ENCODE measurements at regions not wholly inside any gene's neighbourhood (a gene's known extent, or its start where the extent isn't known, plus 50 kb on each side); places are given as distances from the start of the nearest gene placed in this dataset.

- H3K4me3 ChIP-seq (ENCODE audit: low read depth, low read length) = no peak overlapping the region
- no peaks in the 10 kb centered on the region for H3K4me1 ChIP-seq (ENCODE audit: insufficient read depth)
- 30% methylated on average over 3 of the region's 3 CpGs for WGBS
- H3K27ac ChIP-seq (ENCODE audit: low read depth) = no peak overlapping the region
- H3K36me3 ChIP-seq (ENCODE audit: insufficient read depth) = no peaks in the 10 kb centered on the region
- peak; percentile 11 for DNase-seq (ENCODE audit: extremely low spot score)
These were observed 108.2 kb upstream of the PACRGL start for GRCh38 chr4:20592013-20592412.

- Histone ChIP-seq H3K36me3 (ENCODE audit: insufficient read depth) (no peaks in the 10 kb centered on the region), H3K4me1 (ENCODE audit: insufficient read depth) (no peaks in the 10 kb centered on the region), H3K27ac (ENCODE audit: low read depth) (no peak overlapping the region), H3K4me3 (ENCODE audit: low read depth, low read length) (no peak overlapping the region)
- 66% methylated on average over 2 of the region's 2 CpGs for WGBS
- no peak for DNase-seq (ENCODE audit: extremely low spot score)
These were observed 107.6 kb upstream of the PACRGL start for GRCh38 chr4:20592663-20593062.

- DNase-seq (ENCODE audit: extremely low spot score) = no peak
- Histone ChIP-seq H3K4me1 (ENCODE audit: insufficient read depth) (no peaks in the 10 kb centered on the region), H3K36me3 (ENCODE audit: insufficient read depth) (no peaks in the 10 kb centered on the region), H3K27ac (ENCODE audit: low read depth) (no peak overlapping the region), H3K4me3 (ENCODE audit: low read depth, low read length) (no peak overlapping the region)
- 89% methylated on average over 4 of the region's 4 CpGs for WGBS
These were observed 101.6 kb upstream of the PACRGL start for GRCh38 chr4:20598626-20599025.

- WGBS = 52% methylated on average over 3 of the region's 3 CpGs
These were observed 96.5 kb upstream of the PACRGL start for GRCh38 chr4:20603671-20604313.

GRCh38 chr4:20612313-20612712 is 87.9 kb upstream of the PACRGL start:
- 83% methylated on average over 7 of the region's 7 CpGs for WGBS
- DNase-seq (ENCODE audit: extremely low spot score) = no peak
- H3K27ac ChIP-seq (ENCODE audit: low read depth) = no peak overlapping the region
- H3K36me3 ChIP-seq (ENCODE audit: insufficient read depth) = no peaks in the 10 kb centered on the region
- no peak overlapping the region for H3K4me3 ChIP-seq (ENCODE audit: low read depth, low read length)
- H3K4me1 ChIP-seq (ENCODE audit: insufficient read depth) = no peaks in the 10 kb centered on the region

More at GRCh38 chr4:20603671-20604313, 96.5 kb upstream of the PACRGL start:
- H3K4me3 ChIP-seq (ENCODE audit: low read depth, low read length) = no peak overlapping the region
- H3K27ac ChIP-seq (ENCODE audit: low read depth) = no peak overlapping the region
- no peak for DNase-seq (ENCODE audit: extremely low spot score)
- no peaks in the 10 kb centered on the region for H3K4me1 ChIP-seq (ENCODE audit: insufficient read depth)
- no peaks in the 10 kb centered on the region for H3K36me3 ChIP-seq (ENCODE audit: insufficient read depth)

GRCh38 chr4:20614816-20615215 is 85.4 kb upstream of the PACRGL start:
- H3K4me1 ChIP-seq (ENCODE audit: insufficient read depth) = no peaks in the 10 kb centered on the region
- no peak overlapping the region for H3K4me3 ChIP-seq (ENCODE audit: low read depth, low read length)
- DNase-seq (ENCODE audit: extremely low spot score) = no peak
- H3K27ac ChIP-seq (ENCODE audit: low read depth) = no peak overlapping the region
- WGBS = 90% methylated on average over 2 of the region's 2 CpGs
- no peaks in the 10 kb centered on the region for H3K36me3 ChIP-seq (ENCODE audit: insufficient read depth)

- Histone ChIP-seq H3K4me1 (ENCODE audit: insufficient read depth) (no peaks in the 10 kb centered on the region), H3K27ac (ENCODE audit: low read depth) (no peak overlapping the region), H3K36me3 (ENCODE audit: insufficient read depth) (no peaks in the 10 kb centered on the region), H3K4me3 (ENCODE audit: low read depth, low read length) (no peak overlapping the region)
- 54% methylated on average over 7 of the region's 7 CpGs for WGBS
- DNase-seq (ENCODE audit: extremely low spot score) = no peak
These were observed 84.6 kb upstream of the PACRGL start for GRCh38 chr4:20615486-20616260.

- H3K4me3 ChIP-seq (ENCODE audit: low read depth, low read length) = no peak overlapping the region
- no peaks in the 10 kb centered on the region for H3K4me1 ChIP-seq (ENCODE audit: insufficient read depth)
- H3K27ac ChIP-seq (ENCODE audit: low read depth) = no peak overlapping the region
- no peaks in the 10 kb centered on the region for H3K36me3 ChIP-seq (ENCODE audit: insufficient read depth)
- DNase-seq (ENCODE audit: extremely low spot score) = no peak
These were observed 83.9 kb upstream of the PACRGL start for GRCh38 chr4:20616313-20616712.

GRCh38 chr4:20616848-20617247 is 83.4 kb upstream of the PACRGL start:
- no peak overlapping the region for H3K27ac ChIP-seq (ENCODE audit: low read depth)
- H3K4me1 ChIP-seq (ENCODE audit: insufficient read depth) = no peaks in the 10 kb centered on the region
- no peaks in the 10 kb centered on the region for H3K36me3 ChIP-seq (ENCODE audit: insufficient read depth)
- WGBS = 91% methylated on average over 8 of the region's 8 CpGs
- no peak for DNase-seq (ENCODE audit: extremely low spot score)
- H3K4me3 ChIP-seq (ENCODE audit: low read depth, low read length) = no peak overlapping the region

GRCh38 chr4:20617678-20618396 is 82.4 kb upstream of the PACRGL start:
- Histone ChIP-seq H3K4me1 (ENCODE audit: insufficient read depth) (no peaks in the 10 kb centered on the region), H3K36me3 (ENCODE audit: insufficient read depth) (no peaks in the 10 kb centered on the region), H3K27ac (ENCODE audit: low read depth) (no peak overlapping the region), H3K4me3 (ENCODE audit: low read depth, low read length) (no peak overlapping the region)
- DNase-seq (ENCODE audit: extremely low spot score) = no peak
- WGBS = 28% methylated on average over 10 of the region's 10 CpGs

GRCh38 chr4:20618731-20619130 is 81.5 kb upstream of the PACRGL start:
- WGBS = 76% methylated on average over 12 of the region's 12 CpGs
- H3K4me1 ChIP-seq (ENCODE audit: insufficient read depth) = no peaks in the 10 kb centered on the region
- DNase-seq (ENCODE audit: extremely low spot score) = no peak
- H3K4me3 ChIP-seq (ENCODE audit: low read depth, low read length) = no peak overlapping the region
- H3K27ac ChIP-seq (ENCODE audit: low read depth) = no peak overlapping the region
- H3K36me3 ChIP-seq (ENCODE audit: insufficient read depth) = no peaks in the 10 kb centered on the region

- 45% methylated on average over 1 of the region's 1 CpG for WGBS
- DNase-seq (ENCODE audit: extremely low spot score) = no peak
- H3K36me3 ChIP-seq (ENCODE audit: insufficient read depth) = no peaks in the 10 kb centered on the region
- H3K4me1 ChIP-seq (ENCODE audit: insufficient read depth) = no peaks in the 10 kb centered on the region
- H3K27ac ChIP-seq (ENCODE audit: low read depth) = no peak overlapping the region
- no peak overlapping the region for H3K4me3 ChIP-seq (ENCODE audit: low read depth, low read length)
These were observed 78.8 kb upstream of the PACRGL start for GRCh38 chr4:20621476-20621875.

- Histone ChIP-seq H3K36me3 (ENCODE audit: insufficient read depth) (no peaks in the 10 kb centered on the region), H3K4me1 (ENCODE audit: insufficient read depth) (no peaks in the 10 kb centered on the region), H3K4me3 (ENCODE audit: low read depth, low read length) (no peak overlapping the region), H3K27ac (ENCODE audit: low read depth) (no peak overlapping the region)
- 95% methylated on average over 1 of the region's 1 CpG for WGBS
- DNase-seq (ENCODE audit: extremely low spot score) = no peak
These were observed 77.6 kb upstream of the PACRGL start for GRCh38 chr4:20622701-20623100.

- no peak overlapping the region for H3K4me3 ChIP-seq (ENCODE audit: low read depth, low read length)
- no peaks in the 10 kb centered on the region for H3K36me3 ChIP-seq (ENCODE audit: insufficient read depth)
- no peaks in the 10 kb centered on the region for H3K4me1 ChIP-seq (ENCODE audit: insufficient read depth)
- no peak overlapping the region for H3K27ac ChIP-seq (ENCODE audit: low read depth)
- DNase-seq (ENCODE audit: extremely low spot score) = no peak
These were observed 76.3 kb upstream of the PACRGL start for GRCh38 chr4:20623939-20624338.
